ENCODE measurements at regions not wholly inside any gene's neighbourhood (a gene's known extent, or its start where the extent isn't known, plus 50 kb on each side); places are given as distances from the start of the nearest gene placed in this dataset.

DNA sequence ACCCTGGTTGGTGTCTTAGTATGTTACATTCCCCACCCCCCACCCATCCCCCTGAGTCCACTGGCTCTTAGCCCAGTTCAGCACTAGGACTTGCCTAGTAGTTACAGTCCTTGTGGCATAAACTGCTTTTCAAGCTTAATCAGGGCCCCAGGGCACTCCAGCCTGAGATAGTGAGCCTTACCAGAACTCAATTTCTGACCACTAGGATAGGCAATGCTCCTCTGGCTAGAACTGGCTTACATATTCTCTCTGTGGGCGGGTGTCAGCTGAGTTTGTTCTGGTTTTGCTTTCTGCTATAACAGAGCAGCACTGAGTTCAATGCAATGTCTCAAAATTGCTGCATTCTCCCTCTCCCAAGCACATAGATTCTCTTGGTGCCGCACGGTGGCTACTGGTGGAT lies 391.4 kb upstream of the DIPK2B start:
- DNase-seq (ENCODE audit: low read depth, low spot score): no peak
- no peaks in the 10 kb centered on the region for H3K9me3 ChIP-seq (ENCODE audit: control insufficient read depth, insufficient read depth, low read length)
- no peak overlapping the region for H3K4me3 ChIP-seq (ENCODE audit: low read depth, low read length)
- TF ChIP-seq, protein P1, sequence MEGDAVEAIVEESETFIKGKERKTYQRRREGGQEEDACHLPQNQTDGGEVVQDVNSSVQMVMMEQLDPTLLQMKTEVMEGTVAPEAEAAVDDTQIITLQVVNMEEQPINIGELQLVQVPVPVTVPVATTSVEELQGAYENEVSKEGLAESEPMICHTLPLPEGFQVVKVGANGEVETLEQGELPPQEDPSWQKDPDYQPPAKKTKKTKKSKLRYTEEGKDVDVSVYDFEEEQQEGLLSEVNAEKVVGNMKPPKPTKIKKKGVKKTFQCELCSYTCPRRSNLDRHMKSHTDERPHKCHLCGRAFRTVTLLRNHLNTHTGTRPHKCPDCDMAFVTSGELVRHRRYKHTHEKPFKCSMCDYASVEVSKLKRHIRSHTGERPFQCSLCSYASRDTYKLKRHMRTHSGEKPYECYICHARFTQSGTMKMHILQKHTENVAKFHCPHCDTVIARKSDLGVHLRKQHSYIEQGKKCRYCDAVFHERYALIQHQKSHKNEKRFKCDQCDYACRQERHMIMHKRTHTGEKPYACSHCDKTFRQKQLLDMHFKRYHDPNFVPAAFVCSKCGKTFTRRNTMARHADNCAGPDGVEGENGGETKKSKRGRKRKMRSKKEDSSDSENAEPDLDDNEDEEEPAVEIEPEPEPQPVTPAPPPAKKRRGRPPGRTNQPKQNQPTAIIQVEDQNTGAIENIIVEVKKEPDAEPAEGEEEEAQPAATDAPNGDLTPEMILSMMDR (IDR thresholded peaks at IDR 0.05; ENCODE audit: low read depth, low read length): no peak
- H3K27ac ChIP-seq (ENCODE audit: low read depth, low read length): no peak overlapping the region
- H3K27me3 ChIP-seq (ENCODE audit: control insufficient read depth, insufficient read depth, low read length): no peaks in the 10 kb centered on the region
- ChIA-PET CTCF (no interaction called here), POLR2A (no interaction called here)

DNA sequence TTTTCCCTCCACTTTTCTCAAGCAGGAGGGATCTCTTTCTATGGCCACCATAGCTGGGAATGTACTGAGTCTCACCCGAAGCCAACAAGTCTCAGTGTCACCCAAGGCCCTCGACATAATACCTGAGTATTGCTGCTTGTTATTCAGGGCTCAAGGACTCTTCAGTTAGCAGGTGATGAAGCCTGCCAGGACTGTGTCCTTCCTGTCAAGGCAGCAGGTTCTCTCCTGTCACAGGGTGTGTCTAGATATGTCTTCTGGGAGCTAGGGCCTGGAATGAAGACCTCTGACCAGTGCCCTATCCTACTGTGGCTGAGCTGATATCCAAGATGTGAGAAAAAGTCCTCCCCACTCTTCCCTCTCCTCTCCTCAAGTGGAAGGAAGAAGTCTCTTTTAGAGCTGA lies 391.0 kb upstream of the DIPK2B start:
- Histone ChIP-seq H3K9me3 (ENCODE audit: control insufficient read depth, insufficient read depth, low read length) (no peaks in the 10 kb centered on the region), H3K27ac (ENCODE audit: low read depth, low read length) (no peak overlapping the region), H3K4me3 (ENCODE audit: low read depth, low read length) (no peak overlapping the region), H3K27me3 (ENCODE audit: control insufficient read depth, insufficient read depth, low read length) (no peaks in the 10 kb centered on the region)
- TF ChIP-seq, protein P1 (IDR thresholded peaks at IDR 0.05; ENCODE audit: low read depth, low read length): no peak
- no peak for DNase-seq (ENCODE audit: low read depth, low spot score)
- ChIA-PET CTCF (no interaction called here), POLR2A (no interaction called here)

DNA sequence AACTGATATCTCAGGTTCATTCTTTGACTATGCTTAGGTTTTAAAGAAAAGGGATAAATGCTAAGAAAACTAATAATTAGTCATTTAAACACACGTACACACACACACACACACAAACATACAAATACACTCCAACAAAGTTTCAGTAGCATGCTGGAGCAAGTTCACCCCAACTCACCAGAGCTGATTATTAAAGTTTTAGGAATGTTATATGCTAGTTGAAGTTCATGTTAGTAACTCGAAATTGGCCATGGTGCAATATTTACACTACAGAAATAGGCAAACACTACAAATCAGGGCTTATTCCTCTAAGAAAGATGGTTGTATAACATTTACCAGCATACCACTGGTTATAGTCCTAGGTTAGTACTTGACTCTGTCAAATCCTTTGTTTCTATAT lies 384.0 kb upstream of the DIPK2B start:
- TF ChIP-seq, protein P1 (IDR thresholded peaks at IDR 0.05; ENCODE audit: low read depth, low read length): no peak
- DNase-seq (ENCODE audit: low read depth, low spot score): no peak
- Histone ChIP-seq H3K9me3 (ENCODE audit: control insufficient read depth, insufficient read depth, low read length) (peaks cover 6% of the 10 kb centered on the region), H3K27ac (ENCODE audit: low read depth, low read length) (no peak overlapping the region), H3K4me3 (ENCODE audit: low read depth, low read length) (no peak overlapping the region), H3K27me3 (ENCODE audit: control insufficient read depth, insufficient read depth, low read length) (no peaks in the 10 kb centered on the region)
- CTCF ChIA-PET: no interaction called here
- POLR2A ChIA-PET: no interaction called here

DNA sequence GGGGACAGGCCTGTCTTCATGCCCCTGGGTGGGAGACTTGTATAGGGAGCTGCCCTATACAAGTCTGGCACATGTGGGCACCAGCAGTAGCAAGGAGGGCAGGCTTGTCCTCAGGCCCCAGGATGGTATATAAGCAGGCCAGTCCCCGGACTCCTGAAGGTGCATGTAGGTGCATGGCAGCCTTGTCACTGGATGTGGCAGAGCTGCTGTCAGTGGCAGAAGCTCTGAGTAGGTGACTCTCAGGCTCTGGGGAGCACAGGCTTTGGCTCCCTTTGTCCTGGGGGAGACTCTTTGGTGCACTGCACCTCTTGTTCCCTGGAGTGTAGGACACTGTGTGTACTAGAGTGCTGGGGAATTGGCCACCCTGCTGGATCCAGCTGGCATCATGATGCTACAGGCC lies 376.7 kb upstream of the DIPK2B start:
- ChIA-PET POLR2A (no interaction called here), CTCF (no interaction called here)
- TF ChIP-seq, protein P1 (IDR thresholded peaks at IDR 0.05; ENCODE audit: low read depth, low read length): no peak

DNA sequence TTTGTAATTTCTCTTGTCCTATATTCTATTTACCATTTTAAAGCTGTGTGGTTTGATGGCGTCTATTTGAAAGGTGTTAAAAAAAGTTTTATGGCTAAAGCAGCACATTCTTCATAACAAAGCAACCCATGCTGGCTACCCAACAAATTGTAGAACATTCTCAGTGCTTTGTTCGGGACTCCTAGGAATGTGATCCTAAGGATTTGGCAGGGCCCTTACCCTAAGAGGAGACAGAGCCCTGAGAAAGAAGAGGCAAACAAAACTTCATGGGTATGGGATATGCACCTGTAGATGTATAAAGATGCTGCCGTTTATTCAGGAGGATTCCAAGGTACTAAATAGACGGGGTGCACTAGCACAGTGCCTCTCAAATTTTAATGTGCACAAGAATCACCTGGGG lies 370.8 kb upstream of the DIPK2B start:
- ChIA-PET CTCF (no interaction called here), POLR2A (no interaction called here)

More for the DNA sequence above, 376.7 kb upstream of the DIPK2B start:
- no peak overlapping the region for H3K27ac ChIP-seq (ENCODE audit: low read depth, low read length)
- no peaks in the 10 kb centered on the region for H3K27me3 ChIP-seq (ENCODE audit: control insufficient read depth, insufficient read depth, low read length)
- no peak for DNase-seq (ENCODE audit: low read depth, low spot score)
- peaks cover 6% of the 10 kb centered on the region for H3K9me3 ChIP-seq (ENCODE audit: control insufficient read depth, insufficient read depth, low read length)
- H3K4me3 ChIP-seq (ENCODE audit: low read depth, low read length): no peak overlapping the region

More for the DNA sequence above, 370.8 kb upstream of the DIPK2B start:
- Histone ChIP-seq H3K9me3 (ENCODE audit: control insufficient read depth, insufficient read depth, low read length) (no peaks in the 10 kb centered on the region), H3K27me3 (ENCODE audit: control insufficient read depth, insufficient read depth, low read length) (no peaks in the 10 kb centered on the region), H3K27ac (ENCODE audit: low read depth, low read length) (no peak overlapping the region), H3K4me3 (ENCODE audit: low read depth, low read length) (no peak overlapping the region)
- no peak for DNase-seq (ENCODE audit: low read depth, low spot score)
- TF ChIP-seq, protein P1 (IDR thresholded peaks at IDR 0.05; ENCODE audit: low read depth, low read length): no peak

All from AG04450 (cell line).